ENCODE measurements at regions not wholly inside any gene's neighbourhood (a gene's known extent, or its start where the extent isn't known, plus 50 kb on each side); places are given as distances from the start of the nearest gene placed in this dataset.

DNA sequence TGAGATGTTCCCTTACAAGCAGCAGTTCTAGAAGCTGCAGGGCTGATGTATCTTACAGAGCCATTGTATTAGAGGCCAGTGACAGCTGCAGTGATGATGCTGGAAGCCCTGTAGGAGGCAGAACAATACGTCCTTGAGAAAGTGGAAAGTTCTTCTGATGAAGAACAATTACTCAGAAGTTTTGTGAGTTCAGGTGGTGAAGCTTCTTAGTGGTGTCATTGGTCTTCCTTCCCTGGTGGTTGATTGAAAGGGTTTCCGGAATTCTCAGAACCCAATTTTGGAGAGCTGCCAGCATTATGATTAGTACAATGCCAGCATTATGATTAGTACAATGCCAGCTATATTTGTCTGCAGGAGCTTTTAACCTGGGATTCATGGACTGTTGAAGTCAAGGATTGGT, 356.4 kb downstream of the MFSD1 start:
- TF ChIP-seq POLR2A (IDR thresholded peaks at IDR 0.05) (no peak), EP300 (IDR thresholded peaks at IDR 0.05; ENCODE audit: low read depth) (no peak), CTCF (IDR thresholded peaks at IDR 0.05) (no peak), POLR2AphosphoS5 (IDR thresholded peaks at IDR 0.05) (no peak)
